NCI-H2029 (cell line): ENCODE measurements at regions not wholly inside any gene's neighbourhood (a gene's known extent, or its start where the extent isn't known, plus 50 kb on each side); places are given as distances from the start of the nearest gene placed in this dataset.
"Not testable (repeated sequence)": the region's sequence is repeated elsewhere in the genome, so short reads cannot be mapped to it uniquely, and the experiment has no call there.

Experiments used
- DNase-seq: peaks from one replicate; lab custom pipeline; 2025; lab: John Stamatoyannopoulos, UW

DNA sequence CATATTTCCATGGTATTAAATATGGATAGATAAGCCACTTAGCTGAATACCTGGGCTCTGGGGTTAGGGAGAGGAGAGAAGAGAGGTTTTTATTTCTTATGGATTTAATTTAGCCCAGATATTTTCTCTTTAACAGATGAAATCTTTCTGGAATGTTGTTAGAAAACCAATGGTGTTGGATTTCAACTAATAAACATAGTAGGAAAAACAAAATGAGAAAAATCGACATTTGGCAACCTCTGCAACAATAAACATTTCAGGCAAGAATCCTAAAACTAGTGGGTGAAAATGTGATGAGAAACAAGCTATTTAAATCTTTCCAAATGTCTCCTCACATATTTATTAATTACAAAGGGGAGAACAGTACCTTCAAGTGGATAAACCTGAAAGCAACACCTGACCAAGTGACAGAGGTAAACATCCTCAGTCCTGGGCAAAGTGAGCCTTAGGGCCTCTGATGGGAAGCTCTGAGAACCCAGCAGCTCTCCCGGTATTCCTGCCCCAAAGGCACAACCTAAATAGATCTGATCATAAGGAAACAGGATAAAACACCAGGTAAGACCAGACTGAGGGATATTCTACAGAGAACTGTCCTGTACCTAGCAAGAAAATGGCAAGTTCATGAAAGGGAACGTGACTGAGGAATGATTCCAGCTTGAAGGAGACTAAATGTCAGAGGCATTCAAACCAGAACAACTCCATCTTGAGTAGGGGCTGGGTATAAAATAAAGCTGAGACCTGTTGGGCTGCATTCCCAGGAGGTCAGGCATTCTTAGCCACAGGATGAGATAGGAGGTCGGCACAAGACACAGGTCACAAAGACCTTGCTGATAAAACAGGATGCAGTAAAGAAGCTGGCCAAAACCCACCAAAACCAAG, 163.7 kb downstream of the ESM1 start:
- no peak for DNase-seq

DNA sequence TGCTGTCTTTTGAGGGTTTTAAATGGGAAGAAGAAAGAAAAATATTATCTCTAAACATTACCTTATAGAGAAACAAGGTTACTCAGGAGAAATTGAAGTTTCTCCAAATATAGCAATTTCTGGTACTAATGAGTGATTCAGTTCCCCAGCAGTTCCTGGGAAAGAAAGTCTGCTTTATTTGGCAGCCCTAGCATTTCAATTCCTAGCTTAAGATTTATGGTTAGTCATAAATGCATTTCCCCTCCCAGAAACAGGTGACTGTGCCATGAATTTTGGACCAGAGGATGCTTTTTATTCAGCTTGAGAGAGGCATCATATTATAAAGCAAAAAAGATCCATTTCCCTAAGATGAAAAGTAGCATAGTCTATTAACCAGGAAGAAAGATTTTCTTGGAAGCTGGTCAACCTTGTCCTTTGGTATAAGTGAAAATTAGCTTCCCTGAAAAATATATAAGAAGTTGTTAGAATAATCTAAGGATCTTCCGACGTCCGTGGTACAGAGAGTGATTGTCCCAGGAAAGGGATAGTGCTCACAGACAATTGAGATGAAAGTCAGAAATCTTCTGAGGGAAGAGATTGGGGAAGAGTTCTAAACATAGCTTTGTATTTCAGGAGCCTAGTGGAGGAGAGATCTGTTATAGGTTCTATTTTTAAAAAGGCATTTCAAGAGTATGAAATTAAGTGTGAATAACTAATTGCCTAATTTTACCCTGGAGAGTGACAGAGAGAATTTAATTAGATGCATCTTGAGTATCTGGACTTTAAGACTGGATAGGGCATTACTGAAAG, 164.9 kb downstream of the ESM1 start:
- DNase-seq: no peak

DNA sequence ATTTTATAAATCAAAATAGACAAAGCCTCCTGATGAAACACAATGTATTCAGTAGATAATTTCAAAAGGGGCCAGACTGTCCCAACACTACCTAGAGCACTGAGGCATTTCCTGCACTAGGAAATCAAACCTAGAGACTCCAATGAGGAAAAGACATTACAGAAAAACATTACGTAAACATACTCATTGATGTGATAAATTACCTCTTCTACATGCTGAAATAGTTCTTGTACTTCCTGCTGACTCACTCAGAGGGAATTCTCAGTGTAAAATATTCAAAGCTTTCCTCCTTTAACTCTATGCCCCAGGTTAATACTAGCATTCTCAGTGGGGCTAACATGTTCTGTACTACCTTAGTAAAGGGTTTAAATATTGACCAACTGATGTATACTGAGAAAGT, 178.0 kb downstream of the ESM1 start:
- peak; percentile 37 for DNase-seq

DNA sequence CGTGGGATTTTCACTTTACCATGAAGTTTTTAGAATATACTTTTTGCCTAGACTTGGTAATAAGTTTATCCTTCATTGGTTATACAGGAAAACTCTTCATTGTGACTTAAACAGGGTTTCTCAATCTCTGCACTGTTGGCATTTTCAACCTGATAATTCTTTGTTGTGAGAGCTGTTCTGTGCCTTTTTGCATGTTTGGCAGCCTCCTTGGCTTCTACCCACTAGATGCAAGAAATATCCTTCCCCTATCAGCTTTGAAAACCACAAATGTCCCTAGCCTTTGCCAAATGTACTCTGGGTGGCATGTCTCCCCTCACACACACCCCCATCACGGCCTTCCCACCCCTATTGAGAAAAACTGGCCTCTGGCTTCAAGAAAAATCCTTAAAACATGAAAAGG, 180.9 kb downstream of the ESM1 start:
- no peak for DNase-seq

DNA sequence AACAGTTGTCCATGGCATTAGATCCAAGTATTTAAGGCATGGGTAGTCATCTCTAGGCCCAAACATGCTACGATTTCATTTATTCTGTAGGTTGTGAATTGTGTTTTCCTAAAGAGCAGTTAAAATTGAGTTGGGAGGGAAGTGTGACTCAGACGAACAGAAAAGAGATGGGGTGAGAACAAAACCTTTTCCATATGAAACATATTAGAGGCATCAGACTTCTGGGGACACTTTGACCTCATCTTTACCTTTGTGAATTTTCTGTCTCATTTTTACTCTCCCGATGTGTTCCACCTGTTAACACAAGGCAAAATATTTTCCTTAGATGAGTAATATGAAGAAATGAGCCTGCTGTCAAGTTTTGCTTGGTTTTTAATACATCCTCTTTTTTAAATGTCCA, 181.3 kb downstream of the ESM1 start:
- DNase-seq: no peak

DNA sequence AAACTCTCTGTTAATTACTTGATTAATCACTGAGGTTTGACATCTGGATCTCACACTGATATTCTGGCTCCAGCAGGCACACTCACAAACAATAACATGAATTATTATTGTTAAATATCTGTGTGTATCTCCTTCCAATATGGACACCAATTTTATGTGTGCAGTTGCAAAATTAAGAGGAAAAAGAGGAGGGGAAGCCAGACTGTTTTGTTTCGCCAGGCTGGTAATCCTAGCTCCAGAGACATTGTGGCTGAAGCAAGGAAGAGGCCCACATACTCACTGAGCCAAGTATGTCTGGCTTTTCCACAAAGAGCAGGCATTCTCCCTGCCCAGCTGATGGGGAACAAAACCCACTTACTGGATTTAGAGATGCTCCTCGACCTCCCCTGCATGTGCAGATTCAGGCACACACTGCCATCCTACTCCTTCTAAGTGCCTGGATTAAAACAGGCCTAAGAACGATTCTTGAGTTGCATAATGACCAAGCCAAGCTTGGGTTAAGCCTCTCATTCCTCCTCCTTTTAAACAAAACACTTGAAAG, 181.9 kb downstream of the ESM1 start:
- no peak for DNase-seq

GRCh38 chr5:54799645-54800044, 185.7 kb downstream of the ESM1 start:
- no peak for DNase-seq

GRCh38 chr5:54795777-54796176, 189.6 kb downstream of the ESM1 start:
- DNase-seq: no peak

DNA sequence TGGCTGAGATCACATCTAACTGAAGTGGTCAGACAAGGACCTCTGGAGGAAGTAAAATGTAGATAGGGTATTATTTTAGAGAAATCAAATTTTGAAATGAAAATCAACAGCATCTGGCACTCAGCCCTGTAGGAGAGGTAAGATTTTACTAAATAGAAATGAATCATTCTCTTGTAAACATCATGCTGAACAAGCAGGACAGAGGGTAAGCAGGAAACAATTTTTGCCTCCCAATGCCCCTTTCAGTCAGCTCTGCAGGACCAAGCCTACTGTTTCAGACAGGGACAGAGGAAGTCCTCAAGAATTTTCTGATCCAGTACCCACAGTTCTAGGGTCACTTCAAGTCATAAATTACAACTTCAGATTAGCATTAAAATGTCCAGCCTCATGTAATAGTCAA, 190.1 kb downstream of the ESM1 start:
- DNase-seq: no peak

- DNase-seq: no peak
Observed at GRCh38 chr5:54794135-54794975, 191.0 kb downstream of the ESM1 start.

GRCh38 chr5:54793468-54794134, 191.8 kb downstream of the ESM1 start:
- no peak for DNase-seq

GRCh38 chr5:54792611-54793404, 192.6 kb downstream of the ESM1 start:
- peak; percentile 6 for DNase-seq

- not testable (repeated sequence) for DNase-seq
Observed at GRCh38 chr5:54787910-54788309, 197.5 kb downstream of the ESM1 start.

- DNase-seq: peak; percentile 3
Observed at GRCh38 chr5:54785729-54786591, 199.4 kb downstream of the ESM1 start.

GRCh38 chr5:54778783-54779182, 206.6 kb downstream of the ESM1 start:
- DNase-seq: no peak

GRCh38 chr5:54775645-54776044, 209.7 kb downstream of the ESM1 start:
- DNase-seq: no peak

DNA sequence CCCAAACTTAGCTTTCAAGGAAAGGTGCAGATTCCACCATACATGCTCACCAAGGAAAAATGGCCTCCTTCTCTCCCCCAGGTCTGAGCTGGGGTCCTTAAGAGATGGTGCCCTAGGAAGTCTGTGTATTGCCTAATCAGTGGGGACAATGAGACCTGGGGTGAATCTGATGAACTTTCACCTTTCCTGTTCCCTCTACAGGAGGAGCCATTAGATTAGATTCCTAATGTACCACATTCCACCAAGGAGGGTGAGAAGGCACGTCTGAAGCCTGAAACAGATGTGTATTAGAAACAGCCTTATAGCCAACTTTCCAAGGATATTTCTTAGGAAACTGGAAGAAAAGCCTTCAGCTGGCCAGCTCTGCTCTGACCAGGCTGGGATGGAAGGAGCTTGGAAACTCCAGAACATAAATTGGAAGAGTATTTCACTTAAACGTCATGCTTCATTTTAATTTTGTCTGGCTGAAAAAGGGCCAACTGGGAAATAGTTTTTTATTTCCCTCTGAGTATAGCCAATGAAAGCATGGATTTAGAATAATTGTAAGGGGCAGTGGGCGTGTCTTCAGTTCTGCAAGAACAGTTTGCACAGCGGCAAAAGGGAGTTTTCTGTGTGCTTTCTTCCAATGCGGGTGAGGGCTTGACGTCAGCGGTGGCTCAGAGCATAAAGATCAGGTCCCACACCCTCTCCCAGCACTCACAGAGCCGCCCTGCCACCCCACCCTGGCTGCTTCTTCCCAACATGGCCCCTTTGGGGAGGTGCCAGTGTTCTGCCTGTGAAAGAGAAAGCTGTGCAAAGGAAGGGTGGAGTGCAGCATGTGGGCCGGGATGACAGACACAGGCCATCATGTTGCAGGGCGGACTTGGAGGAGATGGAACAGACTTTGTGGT, 210.9 kb downstream of the ESM1 start:
- DNase-seq: no peak

DNA sequence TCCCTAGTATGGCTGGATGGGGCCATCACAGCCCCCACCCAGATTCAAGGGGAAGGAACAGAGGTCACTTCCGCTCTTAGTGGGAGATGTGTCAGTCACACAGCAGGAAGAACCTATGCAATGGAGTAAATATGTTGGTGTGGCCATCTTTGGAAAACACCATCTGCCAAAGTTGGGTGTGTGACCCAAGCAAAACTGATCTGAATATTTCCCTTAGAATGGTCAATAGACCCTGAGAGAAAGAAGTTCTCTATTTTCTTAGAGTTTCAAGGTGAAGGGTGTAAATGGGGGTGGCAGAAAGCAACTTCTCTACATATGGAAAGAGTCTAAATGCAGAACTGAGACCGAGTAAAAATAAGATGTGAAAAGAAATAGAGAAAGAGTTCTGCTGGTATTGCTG, 212.7 kb downstream of the ESM1 start:
- DNase-seq: no peak

DNA sequence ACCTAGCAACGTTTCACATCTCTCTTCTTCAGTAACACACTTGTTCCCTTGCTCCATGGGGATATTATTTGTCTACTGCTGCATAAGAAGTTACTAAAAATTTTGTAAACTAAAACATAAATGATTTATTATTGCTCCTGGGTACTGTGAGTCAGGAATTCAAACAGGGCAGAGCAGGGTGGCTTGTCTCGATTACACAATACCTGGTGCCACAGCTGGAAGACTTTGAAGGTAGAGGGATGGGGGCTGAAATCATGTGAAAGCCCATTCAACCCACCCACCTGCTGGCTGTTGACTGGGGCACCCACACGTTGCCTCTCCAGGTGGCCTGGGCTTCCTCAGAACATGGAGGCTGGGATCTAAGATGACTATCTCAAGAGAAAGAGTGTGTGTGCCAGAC, 213.2 kb downstream of the ESM1 start:
- no peak for DNase-seq
